Esophagus mucosa (tissue), 1 donor: ENCODE measurements at regions not wholly inside any gene's neighbourhood (a gene's known extent, or its start where the extent isn't known, plus 50 kb on each side); places are given as distances from the start of the nearest gene placed in this dataset.

Source experiments
- ATAC-seq: fragments of 200-7000 bp; cut with Tn5 transposase; one replicate; pipeline ENCODE4 v1.9.1; 2020
- donor health status: DM: yes; HTN: yes; CAD: no.

- ATAC-seq = no peak
Measured at GRCh38 chr15:95409626-95410310, 920.7 kb upstream of the NR2F2 start.

- ATAC-seq = no peak
Measured at GRCh38 chr15:95410757-95411156, 919.7 kb upstream of the NR2F2 start.

GRCh38 chr15:95416576-95416975, 913.9 kb upstream of the NR2F2 start:
- no peak for ATAC-seq

GRCh38 chr15:95417761-95418160, 912.7 kb upstream of the NR2F2 start:
- ATAC-seq = no peak

- no peak for ATAC-seq
Measured at GRCh38 chr15:95422255-95422654, 908.2 kb upstream of the NR2F2 start.

GRCh38 chr15:95425859-95426258, 904.6 kb upstream of the NR2F2 start:
- ATAC-seq = no peak

GRCh38 chr15:95429345-95429744, 901.2 kb upstream of the NR2F2 start:
- ATAC-seq = no peak

GRCh38 chr15:95431518-95431917, 899.0 kb upstream of the NR2F2 start:
- ATAC-seq = no peak

GRCh38 chr15:95432878-95433405, 897.6 kb upstream of the NR2F2 start:
- ATAC-seq = peak; percentile 23

- no peak for ATAC-seq
Measured at GRCh38 chr15:95439922-95440376, 890.6 kb upstream of the NR2F2 start.

GRCh38 chr15:95440712-95441111, 889.8 kb upstream of the NR2F2 start:
- no peak for ATAC-seq

GRCh38 chr15:95442107-95442719, 888.3 kb upstream of the NR2F2 start:
- ATAC-seq = no peak

- no peak for ATAC-seq
Measured at GRCh38 chr15:95444860-95445259, 885.6 kb upstream of the NR2F2 start.

GRCh38 chr15:95446854-95447253, 883.6 kb upstream of the NR2F2 start:
- ATAC-seq = no peak

- ATAC-seq = no peak
Measured at GRCh38 chr15:95447486-95447885, 883.0 kb upstream of the NR2F2 start.

GRCh38 chr15:95448531-95449229, 881.8 kb upstream of the NR2F2 start:
- no peak for ATAC-seq

GRCh38 chr15:95449230-95449628, 881.3 kb upstream of the NR2F2 start:
- ATAC-seq = no peak

GRCh38 chr15:95450413-95450812, 880.1 kb upstream of the NR2F2 start:
- no peak for ATAC-seq

- ATAC-seq = no peak
Measured at GRCh38 chr15:95451938-95452337, 878.6 kb upstream of the NR2F2 start.

GRCh38 chr15:95454403-95455262, 875.9 kb upstream of the NR2F2 start:
- ATAC-seq = no peak

- no peak for ATAC-seq
Measured at GRCh38 chr15:95457520-95457919, 873.0 kb upstream of the NR2F2 start.

- ATAC-seq = no peak
Measured at GRCh38 chr15:95458721-95459120, 871.8 kb upstream of the NR2F2 start.

GRCh38 chr15:95459273-95459672, 871.2 kb upstream of the NR2F2 start:
- ATAC-seq = no peak
